ENCODE measurements at regions not wholly inside any gene's neighbourhood (a gene's known extent, or its start where the extent isn't known, plus 50 kb on each side); places are given as distances from the start of the nearest gene placed in this dataset.

- H2AFZ ChIP-seq (ENCODE audit: low read depth, low read length): no peak overlapping the region
- no peak overlapping the region for H3K4me2 ChIP-seq (ENCODE audit: low read length)
- no peaks in the 10 kb centered on the region for H3K27me3 ChIP-seq (ENCODE audit: insufficient read depth, low read depth, low read length)
- TF ChIP-seq EZH2 (IDR thresholded peaks at IDR 0.05; ENCODE audit: borderline replicate concordance, insufficient read depth, low read length, poor library complexity, severe bottlenecking) (no peak), POLR2AphosphoS5 (IDR thresholded peaks at IDR 0.05) (no peak), CTCF (IDR thresholded peaks at IDR 0.05; ENCODE audit: poor library complexity, severe bottlenecking) (no peak), MXI1 (conservative IDR thresholded peaks at IDR 0.05; ENCODE audit: poor library complexity, severe bottlenecking) (no peak), TAF1 (IDR thresholded peaks at IDR 0.05; ENCODE audit: low read depth) (no peak), RAD21 (conservative IDR thresholded peaks at IDR 0.05) (no peak), EP300 (conservative IDR thresholded peaks at IDR 0.05; ENCODE audit: poor library complexity, severe bottlenecking) (no peak)
- H3K9ac ChIP-seq (ENCODE audit: low read length): no peak overlapping the region
- no peaks in the 10 kb centered on the region for H3K9me2 ChIP-seq (ENCODE audit: insufficient read depth, low read length)
- H4K20me1 ChIP-seq (ENCODE audit: insufficient read depth): no peaks in the 10 kb centered on the region
- no peak overlapping the region for H3K4me3 ChIP-seq (ENCODE audit: low read length)
- H3F3A ChIP-seq (ENCODE audit: insufficient read depth, low read length, poor library complexity, severe bottlenecking): no peaks in the 10 kb centered on the region
- H3K9me3 ChIP-seq (ENCODE audit: low read length): no peaks in the 10 kb centered on the region
- no peak overlapping the region for H3K27ac ChIP-seq (ENCODE audit: low read length)
- H3K79me2 ChIP-seq (replicated peaks; ENCODE audit: insufficient read depth, low read length): no peaks in the 10 kb centered on the region
- no peaks in the 10 kb centered on the region for H3K36me3 ChIP-seq (ENCODE audit: insufficient read depth, low read length)
Observed at GRCh38 chr20:52754366-52754765, 217.8 kb upstream of the TSHZ2 start.

GRCh38 chr20:52752023-52752422 is 220.1 kb upstream of the TSHZ2 start:
- Histone ChIP-seq H3K9me2 (ENCODE audit: insufficient read depth, low read length) (no peaks in the 10 kb centered on the region), H3K27me3 (ENCODE audit: insufficient read depth, low read depth, low read length) (no peaks in the 10 kb centered on the region), H3K4me3 (ENCODE audit: low read length) (no peak overlapping the region), H3F3A (ENCODE audit: insufficient read depth, low read length, poor library complexity, severe bottlenecking) (no peaks in the 10 kb centered on the region), H3K9ac (ENCODE audit: low read length) (no peak overlapping the region), H2AFZ (ENCODE audit: low read depth, low read length) (no peak overlapping the region), H3K27ac (ENCODE audit: low read length) (no peak overlapping the region), H3K79me2 (replicated peaks; ENCODE audit: insufficient read depth, low read length) (no peaks in the 10 kb centered on the region), H4K20me1 (ENCODE audit: insufficient read depth) (no peaks in the 10 kb centered on the region), H3K9me3 (ENCODE audit: low read length) (no peaks in the 10 kb centered on the region), H3K36me3 (ENCODE audit: insufficient read depth, low read length) (no peaks in the 10 kb centered on the region), H3K4me2 (ENCODE audit: low read length) (no peak overlapping the region)
- no peak for TF ChIP-seq EZH2 (IDR thresholded peaks at IDR 0.05; ENCODE audit: borderline replicate concordance, insufficient read depth, low read length, poor library complexity, severe bottlenecking)
- TF ChIP-seq EP300 (conservative IDR thresholded peaks at IDR 0.05; ENCODE audit: poor library complexity, severe bottlenecking): no peak
- no peak for TF ChIP-seq RAD21 (conservative IDR thresholded peaks at IDR 0.05)
- no peak for TF ChIP-seq REST (IDR thresholded peaks at IDR 0.05; ENCODE audit: borderline replicate concordance)
- TF ChIP-seq POLR2AphosphoS5 (IDR thresholded peaks at IDR 0.05): no peak
- no peak for TF ChIP-seq CTCF (IDR thresholded peaks at IDR 0.05; ENCODE audit: poor library complexity, severe bottlenecking)
- no peak for TF ChIP-seq MXI1 (conservative IDR thresholded peaks at IDR 0.05; ENCODE audit: poor library complexity, severe bottlenecking)
- no peak for TF ChIP-seq SMC3 (conservative IDR thresholded peaks at IDR 0.05; ENCODE audit: poor library complexity)
- TF ChIP-seq TAF1 (IDR thresholded peaks at IDR 0.05; ENCODE audit: low read depth): no peak
